ENCODE measurements at regions not wholly inside any gene's neighbourhood (a gene's known extent, or its start where the extent isn't known, plus 50 kb on each side); places are given as distances from the start of the nearest gene placed in this dataset.

GRCh38 chr1:208835097-208835463 lies 590.9 kb upstream of the PLXNA2 start:
- no peak for TF ChIP-seq EGR1 (IDR thresholded peaks at IDR 0.05)
- no peak for TF ChIP-seq NFIC (IDR thresholded peaks at IDR 0.05)
- no peak for TF ChIP-seq RAD21 (IDR thresholded peaks at IDR 0.05; ENCODE audit: low read depth)
- TF ChIP-seq TEAD4 (IDR thresholded peaks at IDR 0.05) = no peak
- no peak for TF ChIP-seq ZBTB7A (IDR thresholded peaks at IDR 0.05; ENCODE audit: low read depth)
- TF ChIP-seq EP300 (IDR thresholded peaks at IDR 0.05; ENCODE audit: borderline replicate concordance) = no peak
- no peak for TF ChIP-seq MAX (IDR thresholded peaks at IDR 0.05)
- no peak for TF ChIP-seq YY1 (IDR thresholded peaks at IDR 0.05; ENCODE audit: low read depth)

All from Ishikawa (cell line).